Caco-2 (cell line): ENCODE measurements at regions not wholly inside any gene's neighbourhood (a gene's known extent, or its start where the extent isn't known, plus 50 kb on each side); places are given as distances from the start of the nearest gene placed in this dataset.

Source experiments
- BruUV-seq: library from RNA; stranded (reverse); fragments of 400-500 nt; replicated peaks from 2 replicates; lab custom pipeline; 2021; lab: Mats Ljungman, UMichigan
- CTCF ChIA-PET: fragments of 300-600 bp; sonication (Branson Sonifier 250); formaldehyde crosslinking; loops from one replicate; lab custom pipeline; 2022; ENCODE audit warnings: antibody characterized with exemption; lab: Charles Lee
- POLR2A ChIA-PET: fragments of 300-600 bp; sonication (Branson Sonifier 250); formaldehyde crosslinking; loops from one replicate; lab custom pipeline; 2022; ENCODE audit warnings: antibody characterized with exemption; lab: Charles Lee
- DNase-seq, 2 experiments: peaks; one replicate each; pipeline versions ENCODE4 v3.0.0 to v3.0.0-alpha.2; 2020 to 2022
- H3K27me3 ChIP-seq: replicated peaks from 2 replicates; pipeline ENCODE4 v1.6.0; 2011; ENCODE audit warnings: low read length; ENCODE audit not compliant: control insufficient read depth, insufficient read depth
- H3K36me3 ChIP-seq: 2 replicates; pipeline ENCODE4 v1.5.1; 2011; ENCODE audit warnings: low read length; ENCODE audit not compliant: control insufficient read depth, insufficient read depth
- H3K4me1 ChIP-seq: fragments of 250-450 bp; sonication (Bioruptor Pico); 2 replicates; pipeline ENCODE4 v1.5.1; 2020; ENCODE audit warnings: mild to moderate bottlenecking
- H3K4me3 ChIP-seq: 2 replicates; pipeline ENCODE4 v1.5.1; 2011; ENCODE audit warnings: low read depth, mild to moderate bottlenecking, control low read depth, low read length
- H3K9me3 ChIP-seq: fragments of 250-450 bp; sonication (Bioruptor Pico); 2 replicates; pipeline ENCODE4 v1.5.1; 2020; ENCODE audit warnings: mild to moderate bottlenecking, moderate library complexity
- H3K27ac Mint-ChIP-seq: one replicate; pipeline ENCODE4 v1.8.0; 2022; ENCODE audit warnings: mixed read lengths; ENCODE audit not compliant: unreplicated experiment
- H3K27me3 Mint-ChIP-seq: one replicate; pipeline ENCODE4 v1.8.0; 2022; ENCODE audit warnings: mixed read lengths; ENCODE audit not compliant: insufficient read depth, unreplicated experiment
- H3K36me3 Mint-ChIP-seq: one replicate; pipeline ENCODE4 v1.8.0; 2022; ENCODE audit warnings: mild to moderate bottlenecking, mixed read lengths; ENCODE audit not compliant: insufficient read depth, unreplicated experiment
- H3K4me1 Mint-ChIP-seq: one replicate; pipeline ENCODE4 v1.8.0; 2022; ENCODE audit warnings: low read depth, mixed read lengths; ENCODE audit not compliant: unreplicated experiment
- H3K4me3 Mint-ChIP-seq: one replicate; pipeline ENCODE4 v1.8.0; 2022; ENCODE audit warnings: mild to moderate bottlenecking, moderate library complexity, mixed read lengths; ENCODE audit not compliant: unreplicated experiment
- H3K9me3 Mint-ChIP-seq: one replicate; pipeline ENCODE4 v1.8.0; 2022; ENCODE audit warnings: mixed read lengths; ENCODE audit not compliant: unreplicated experiment
- intact Hi-C: fragments of 100-400 bp; cut with micrococcal nuclease; formaldehyde crosslinking; loops from one replicate; pipeline ENCODE4 v1.10.0; 2022; ENCODE audit not compliant: unreplicated experiment
- TF ChIP-seq, protein P1 (sequence below), 2 experiments: fragments of 200-600 bp in 1 of 2; IDR thresholded peaks; 1 replicate in 1 of 2; 2 replicates in 1 of 2; pipeline versions ENCODE4 v1.5.1 to v1.8.0; 2011 to 2022; ENCODE audit warnings: antibody characterized with exemption in 1 of 2, control low read depth in 1 of 2, inconsistent platforms in 1 of 2, low read depth in 1 of 2, low read length in 1 of 2, mild to moderate bottlenecking in 1 of 2, moderate library complexity in 1 of 2; ENCODE audit not compliant: insufficient read depth in 1 of 2, severe bottlenecking in 1 of 2, unreplicated experiment in 1 of 2

DNA sequence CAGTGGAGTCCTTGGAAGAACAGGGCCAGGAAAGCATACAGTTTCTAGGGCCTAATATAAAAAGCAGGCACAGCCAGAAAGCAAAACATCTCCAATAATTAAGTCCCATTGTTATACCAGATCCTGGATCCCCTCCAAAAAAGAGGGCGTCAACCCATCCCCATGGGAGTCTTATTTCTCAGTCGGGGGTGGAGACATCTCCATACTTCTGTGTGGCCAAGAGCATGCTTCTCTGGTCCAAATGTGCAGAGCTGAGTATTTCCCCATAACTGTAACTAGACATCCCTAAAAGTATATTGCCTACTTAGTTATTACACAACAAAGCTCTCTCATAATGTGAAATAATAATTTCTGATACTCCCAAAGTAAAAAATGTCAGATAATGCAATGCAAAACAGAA is 104.2 kb upstream of the SOX13 start:
- no peak for DNase-seq
- Mint-ChIP-seq H3K36me3 (no peaks in the 10 kb centered on the region), H3K9me3 (peaks cover 45% of the 10 kb centered on the region), H3K4me1 (no peaks in the 10 kb centered on the region), H3K27me3 (no peaks in the 10 kb centered on the region), H3K4me3 (no peak overlapping the region), H3K27ac (no peak overlapping the region)
- intact Hi-C loops: no loop called here
- no TSS peak for BruUV-seq
- Histone ChIP-seq H3K9me3 (peaks cover 28% of the 10 kb centered on the region), H3K4me3 (no peak overlapping the region), H3K4me1 (no peaks in the 10 kb centered on the region), H3K27me3 (no peaks in the 10 kb centered on the region), H3K36me3 (no peaks in the 10 kb centered on the region)
- CTCF ChIA-PET: no interaction called here
- TF ChIP-seq, protein P1, sequence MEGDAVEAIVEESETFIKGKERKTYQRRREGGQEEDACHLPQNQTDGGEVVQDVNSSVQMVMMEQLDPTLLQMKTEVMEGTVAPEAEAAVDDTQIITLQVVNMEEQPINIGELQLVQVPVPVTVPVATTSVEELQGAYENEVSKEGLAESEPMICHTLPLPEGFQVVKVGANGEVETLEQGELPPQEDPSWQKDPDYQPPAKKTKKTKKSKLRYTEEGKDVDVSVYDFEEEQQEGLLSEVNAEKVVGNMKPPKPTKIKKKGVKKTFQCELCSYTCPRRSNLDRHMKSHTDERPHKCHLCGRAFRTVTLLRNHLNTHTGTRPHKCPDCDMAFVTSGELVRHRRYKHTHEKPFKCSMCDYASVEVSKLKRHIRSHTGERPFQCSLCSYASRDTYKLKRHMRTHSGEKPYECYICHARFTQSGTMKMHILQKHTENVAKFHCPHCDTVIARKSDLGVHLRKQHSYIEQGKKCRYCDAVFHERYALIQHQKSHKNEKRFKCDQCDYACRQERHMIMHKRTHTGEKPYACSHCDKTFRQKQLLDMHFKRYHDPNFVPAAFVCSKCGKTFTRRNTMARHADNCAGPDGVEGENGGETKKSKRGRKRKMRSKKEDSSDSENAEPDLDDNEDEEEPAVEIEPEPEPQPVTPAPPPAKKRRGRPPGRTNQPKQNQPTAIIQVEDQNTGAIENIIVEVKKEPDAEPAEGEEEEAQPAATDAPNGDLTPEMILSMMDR (IDR thresholded peaks at IDR 0.05; ENCODE audit: insufficient read depth in 1 of 2, low read depth in 1 of 2, low read length in 1 of 2, severe bottlenecking in 1 of 2, unreplicated experiment in 1 of 2): no peak
- POLR2A ChIA-PET: no interaction called here

DNA sequence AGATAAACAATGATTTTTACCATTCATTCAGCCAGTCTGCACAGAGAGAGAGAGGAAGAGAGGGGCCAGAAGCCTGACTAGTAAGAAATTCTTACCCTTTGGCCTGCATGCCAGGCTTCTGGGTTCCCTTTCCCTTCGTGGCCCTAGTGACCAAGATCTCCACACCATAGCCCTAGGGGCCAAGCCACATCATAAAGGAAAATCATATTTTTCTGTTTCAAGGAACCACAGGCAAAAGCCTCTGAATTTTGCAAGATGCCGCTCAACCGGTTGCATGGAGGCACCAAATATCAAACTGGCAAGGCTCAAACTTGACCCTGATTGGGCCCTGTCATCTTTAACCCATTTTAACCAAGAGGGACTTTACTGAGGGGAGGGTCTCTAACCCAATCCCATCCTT is 103.1 kb upstream of the SOX13 start:
- Histone ChIP-seq H3K36me3 (no peaks in the 10 kb centered on the region), H3K9me3 (peaks cover 28% of the 10 kb centered on the region), H3K4me1 (no peaks in the 10 kb centered on the region), H3K27me3 (no peaks in the 10 kb centered on the region), H3K4me3 (no peak overlapping the region)
- Mint-ChIP-seq H3K4me1 (no peaks in the 10 kb centered on the region), H3K27me3 (no peaks in the 10 kb centered on the region), H3K4me3 (no peak overlapping the region), H3K36me3 (no peaks in the 10 kb centered on the region), H3K27ac (no peak overlapping the region), H3K9me3 (peaks cover 36% of the 10 kb centered on the region)
- ChIA-PET POLR2A (no interaction called here), CTCF (no interaction called here)
- TF ChIP-seq, protein P1 (IDR thresholded peaks at IDR 0.05; ENCODE audit: insufficient read depth in 1 of 2, low read depth in 1 of 2, low read length in 1 of 2, severe bottlenecking in 1 of 2, unreplicated experiment in 1 of 2): no peak
- intact Hi-C loops: no loop called here
- BruUV-seq: no TSS peak
- no peak for DNase-seq

DNA sequence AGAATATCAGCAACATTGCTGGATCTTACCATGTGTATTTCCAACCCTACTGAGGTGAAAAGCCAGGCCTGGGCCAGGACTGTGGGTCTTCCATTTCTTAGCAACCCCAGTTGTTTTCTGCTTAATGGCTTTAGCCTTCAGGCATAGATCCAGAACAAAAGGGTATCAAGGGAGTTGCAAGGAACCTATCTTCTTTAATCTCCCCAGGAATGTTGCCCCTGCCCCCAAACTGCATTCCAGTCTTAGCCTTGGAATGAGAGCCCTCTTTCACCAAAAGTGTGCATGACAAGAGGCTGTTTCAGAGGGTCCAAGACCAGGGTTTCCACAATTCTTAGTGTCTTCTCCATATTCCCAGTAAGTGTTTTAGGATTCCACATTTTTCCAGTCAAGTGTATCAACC is 87.9 kb upstream of the SOX13 start:
- no peaks in the 10 kb centered on the region for H3K27me3 ChIP-seq
- Mint-ChIP-seq H3K36me3 (no peaks in the 10 kb centered on the region), H3K9me3 (peaks cover 16% of the 10 kb centered on the region), H3K4me3 (no peak overlapping the region), H3K27me3 (no peaks in the 10 kb centered on the region), H3K4me1 (no peaks in the 10 kb centered on the region), H3K27ac (peak overlapping the region; percentile 19)
- peaks cover 16% of the 10 kb centered on the region for H3K4me1 ChIP-seq
- ChIA-PET CTCF (no interaction called here), POLR2A (no interaction called here)
- TF ChIP-seq, protein P1 (IDR thresholded peaks at IDR 0.05; ENCODE audit: insufficient read depth in 1 of 2, low read depth in 1 of 2, low read length in 1 of 2, severe bottlenecking in 1 of 2, unreplicated experiment in 1 of 2): no peak
- peaks cover 9% of the 10 kb centered on the region; the same call in 1 of the 2 replicates for H3K9me3 ChIP-seq
- DNase-seq: peak; percentile 62 to 67
- no peak overlapping the region for H3K4me3 ChIP-seq
- H3K36me3 ChIP-seq: no peaks in the 10 kb centered on the region
- BruUV-seq: no TSS peak
- intact Hi-C loops: no loop called here
